ENCODE measurements at regions not wholly inside any gene's neighbourhood (a gene's known extent, or its start where the extent isn't known, plus 50 kb on each side); places are given as distances from the start of the nearest gene placed in this dataset.

DNA sequence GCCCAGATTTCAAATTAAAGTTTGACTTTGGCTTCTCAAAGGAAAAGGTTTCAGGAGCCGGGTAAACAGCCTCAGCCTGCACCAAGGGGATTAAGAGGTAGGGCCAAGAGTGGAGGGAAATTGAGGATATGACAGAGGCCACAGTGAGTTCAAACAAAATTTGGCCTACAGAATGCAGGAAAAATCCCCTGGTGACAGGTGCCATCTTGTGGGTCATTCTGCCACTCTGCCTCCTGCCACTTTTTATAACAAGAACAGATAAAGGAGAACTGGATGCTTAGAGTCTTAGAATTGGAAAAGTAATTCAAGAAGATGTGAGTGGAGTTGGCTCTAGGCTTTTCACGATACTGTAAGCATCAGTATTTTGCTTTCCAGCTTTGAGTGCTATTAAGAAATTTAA, 253.2 kb downstream of the NR2F2 start:
- Histone ChIP-seq H3K4me3 (ENCODE audit: insufficient read depth, low read depth, low read length) (no peak overlapping the region), H3K4ac (ENCODE audit: low read depth, low read length) (no peak overlapping the region), H2AK5ac (ENCODE audit: low read depth, low read length) (no peak overlapping the region), H2BK120ac (ENCODE audit: low read depth, low read length) (no peak overlapping the region), H2AFZ (replicated peaks; ENCODE audit: low read length, poor library complexity) (no peak overlapping the region), H3K27ac (ENCODE audit: insufficient read depth, low read length) (no peak overlapping the region), H3K14ac (replicated peaks; ENCODE audit: low read depth, low read length) (no peak overlapping the region), H2BK5ac (ENCODE audit: low read depth, low read length, poor library complexity, severe bottlenecking) (no peak overlapping the region), H3K23ac (ENCODE audit: low read depth, low read length) (no peak overlapping the region), H2AK9ac (replicated peaks; ENCODE audit: low read depth, low read length, poor library complexity) (no peak overlapping the region), H3K18ac (ENCODE audit: low read depth, low read length) (no peak overlapping the region), H4K20me1 (ENCODE audit: insufficient read depth, low read length) (no peaks in the 10 kb centered on the region), H3K4me1 (ENCODE audit: control insufficient read depth, insufficient read depth, low read length) (no peaks in the 10 kb centered on the region), H4K5ac (ENCODE audit: low read depth, low read length) (no peak overlapping the region), H4K91ac (ENCODE audit: insufficient read depth, low read depth, low read length) (no peak overlapping the region), H2BK15ac (ENCODE audit: low read depth, low read length) (no peak overlapping the region), H2BK20ac (ENCODE audit: low read depth, low read length) (no peak overlapping the region), H3K36me3 (ENCODE audit: control insufficient read depth, insufficient read depth, low read length) (no peaks in the 10 kb centered on the region), H3K9me1 (ENCODE audit: insufficient read depth, low read length) (no peaks in the 10 kb centered on the region), H3K79me1 (ENCODE audit: low read depth in 1 of 2, low read length in 2 of 2) (no peaks in the 10 kb centered on the region), H3K9ac (ENCODE audit: low read depth, low read length) (no peak overlapping the region), H3K56ac (ENCODE audit: extremely low read depth, insufficient read depth, low read length) (no peak overlapping the region), H3K27me3 (ENCODE audit: control insufficient read depth, insufficient read depth, low read length) (no peaks in the 10 kb centered on the region; the same call in 1 of the 2 replicates), H3K4me2 (ENCODE audit: low read depth, low read length) (no peak overlapping the region), H3K9me3 (ENCODE audit: control insufficient read depth, insufficient read depth, low read length) (no peaks in the 10 kb centered on the region), H4K8ac (ENCODE audit: low read depth in 2 of 2, low read length in 2 of 2) (no peak overlapping the region)
- intact Hi-C loops (cut with micrococcal nuclease), result loop anchor here (5.0 to 10.0 kb wide), 2 partner anchors 226 to 1559 kb away; no protein-coding TSS in a partner anchor
- ChIA-PET POLR2A (ENCODE audit: unreplicated experiment) (no interaction called here), CTCF (no interaction called here)
- in situ Hi-C loops (cut with MboI; ENCODE audit: low sequenced_read_pairs), result no loop called here
- 90% methylated on average over 2 of the region's 2 CpGs; no CpG with 5 or more reads in 1 of the 2 experiments for WGBS, 2 experiments (ENCODE audit: extremely low coverage in 2 of 2, insufficient read length in 1 of 2)
- no peak for TF ChIP-seq BHLHE40 (IDR thresholded peaks at IDR 0.05; ENCODE audit: low read depth, low read length)
- BruUV-seq (replicated peaks), result no TSS peak
- ATAC-seq (ENCODE audit: low read depth) (no peak), DNase-seq (no peak)
- dilution Hi-C loops (cut with HindIII; ENCODE audit: low sequenced_read_pairs, unreplicated experiment), result no loop called here

All from IMR-90 (cell line).